Gastrocnemius medialis (tissue), 4 donors: ENCODE measurements at regions not wholly inside any gene's neighbourhood (a gene's known extent, or its start where the extent isn't known, plus 50 kb on each side); places are given as distances from the start of the nearest gene placed in this dataset.

Source experiments
- ATAC-seq, 2 donors: fragments of 150-250 bp; one replicate each; pipeline ENCODE4 v1.9.1; 2016
- DNase-seq, 2 donors: peaks; one replicate each; pipeline ENCODE4 v3.0.0-alpha.2; 2019
- H3K27ac ChIP-seq, 4 donors: fragments of 200-600 bp; sonication (generic); 1 replicate in 1 of 4; 2 replicates in 3 of 4; pipeline ENCODE4 v1.5.1; 2016 to 2018; ENCODE audit warnings: mild to moderate bottlenecking in 2 of 4, moderate library complexity in 1 of 4
- H3K27me3 ChIP-seq, 3 donors: fragments of 200-600 bp; sonication (generic) in 2 of 3; 1 replicate in 1 of 3; 2 replicates in 2 of 3; pipeline versions ENCODE4 v1.5.1 to v1.6.0; 2016 to 2019; ENCODE audit warnings: mild to moderate bottlenecking in 1 of 3, moderate library complexity in 1 of 3
- H3K36me3 ChIP-seq, 2 donors: fragments of 200-600 bp; sonication (generic) in 1 of 2; one replicate each; pipeline ENCODE4 v1.5.1; 2017 to 2018
- H3K4me1 ChIP-seq, 2 donors: fragments of 200-600 bp; sonication (generic) in 1 of 2; one replicate each; pipeline ENCODE4 v1.5.1; 2016 to 2017; ENCODE audit warnings: mild to moderate bottlenecking in 2 of 2
- H3K4me3 ChIP-seq, 4 donors: fragments of 200-600 bp; sonication (generic) in 3 of 4; 1 replicate in 1 of 4; 2 replicates in 3 of 4; pipeline ENCODE4 v1.5.1; 2016 to 2019; ENCODE audit warnings: mild to moderate bottlenecking in 2 of 4
- H3K9me3 ChIP-seq, 3 donors: fragments of 200-600 bp; sonication (generic) in 2 of 3; 1 replicate in 1 of 3; 2 replicates in 2 of 3; pipeline ENCODE4 v1.5.1; 2016 to 2019
- POLR2A ChIP-seq, 2 donors: fragments of 450-650 bp; IDR thresholded peaks; one replicate each; pipeline ENCODE4 v1.6.1; 2017; ENCODE audit warnings: antibody characterized with exemption in 2 of 2, mild to moderate bottlenecking in 2 of 2, moderate library complexity in 2 of 2
- in situ Hi-C, 4 donors: fragments of 200-750 bp; cut with MboI; loops; one replicate each; pipeline versions ENCODE4 v1.15.0 to v1.8.0; 2017; ENCODE audit warnings: low sequenced_read_pairs in 4 of 4
- intact Hi-C: fragments of 100-400 bp; cut with DNase I; formaldehyde crosslinking; loops from one replicate; pipeline ENCODE4 v1.15.1; 2023; ENCODE audit warnings: low total_unique reads
- TF ChIP-seq, protein P1 (sequence below), 5 experiments: fragments of 450-650 bp in 3 of 5; fragments of 200-600 bp in 2 of 5; sonication (generic) in 2 of 5; IDR thresholded peaks in 4 of 5; conservative IDR thresholded peaks in 1 of 5; 1 replicate in 4 of 5; 2 replicates in 1 of 5; pipeline ENCODE4 v1.5.1; 2016 to 2019; ENCODE audit warnings: antibody characterized with exemption in 5 of 5, mild to moderate bottlenecking in 3 of 5, moderate library complexity in 3 of 5

DNA sequence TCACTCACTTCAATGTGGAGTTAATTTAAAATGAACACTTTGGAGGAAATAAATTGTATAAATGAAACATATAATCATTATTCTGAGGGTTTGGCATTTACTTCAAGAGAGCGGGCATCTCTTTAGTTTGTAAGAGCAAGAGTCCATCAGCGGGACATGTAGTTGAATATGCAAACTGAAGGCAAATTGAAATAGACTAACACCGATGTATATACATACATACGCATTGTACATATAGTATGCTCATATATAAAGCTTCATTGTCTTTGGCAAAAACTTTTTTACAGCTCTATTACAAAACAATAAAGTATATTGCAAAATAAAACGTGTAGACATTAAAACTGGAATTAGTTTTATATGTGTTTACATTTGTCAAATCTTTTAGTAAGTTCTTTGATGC lies 328.9 kb downstream of the LTN1 start:
- intact Hi-C loops (no loop called here), in situ Hi-C loops (no loop called here)
- Histone ChIP-seq H3K36me3 (no peaks in the 10 kb centered on the region), H3K4me1 (no peaks in the 10 kb centered on the region), H3K4me3 (no peak overlapping the region), H3K27me3 (no peaks in the 10 kb centered on the region), H3K27ac (no peak overlapping the region), H3K9me3 (no peaks in the 10 kb centered on the region)
- ATAC-seq (no peak), DNase-seq (no peak)
- no peak for TF ChIP-seq POLR2A (IDR thresholded peaks at IDR 0.05)
- TF ChIP-seq, protein P1, sequence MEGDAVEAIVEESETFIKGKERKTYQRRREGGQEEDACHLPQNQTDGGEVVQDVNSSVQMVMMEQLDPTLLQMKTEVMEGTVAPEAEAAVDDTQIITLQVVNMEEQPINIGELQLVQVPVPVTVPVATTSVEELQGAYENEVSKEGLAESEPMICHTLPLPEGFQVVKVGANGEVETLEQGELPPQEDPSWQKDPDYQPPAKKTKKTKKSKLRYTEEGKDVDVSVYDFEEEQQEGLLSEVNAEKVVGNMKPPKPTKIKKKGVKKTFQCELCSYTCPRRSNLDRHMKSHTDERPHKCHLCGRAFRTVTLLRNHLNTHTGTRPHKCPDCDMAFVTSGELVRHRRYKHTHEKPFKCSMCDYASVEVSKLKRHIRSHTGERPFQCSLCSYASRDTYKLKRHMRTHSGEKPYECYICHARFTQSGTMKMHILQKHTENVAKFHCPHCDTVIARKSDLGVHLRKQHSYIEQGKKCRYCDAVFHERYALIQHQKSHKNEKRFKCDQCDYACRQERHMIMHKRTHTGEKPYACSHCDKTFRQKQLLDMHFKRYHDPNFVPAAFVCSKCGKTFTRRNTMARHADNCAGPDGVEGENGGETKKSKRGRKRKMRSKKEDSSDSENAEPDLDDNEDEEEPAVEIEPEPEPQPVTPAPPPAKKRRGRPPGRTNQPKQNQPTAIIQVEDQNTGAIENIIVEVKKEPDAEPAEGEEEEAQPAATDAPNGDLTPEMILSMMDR (IDR thresholded peaks at IDR 0.05 in 4 of 5, conservative IDR thresholded peaks at IDR 0.05 in 1 of 5): no peak

DNA sequence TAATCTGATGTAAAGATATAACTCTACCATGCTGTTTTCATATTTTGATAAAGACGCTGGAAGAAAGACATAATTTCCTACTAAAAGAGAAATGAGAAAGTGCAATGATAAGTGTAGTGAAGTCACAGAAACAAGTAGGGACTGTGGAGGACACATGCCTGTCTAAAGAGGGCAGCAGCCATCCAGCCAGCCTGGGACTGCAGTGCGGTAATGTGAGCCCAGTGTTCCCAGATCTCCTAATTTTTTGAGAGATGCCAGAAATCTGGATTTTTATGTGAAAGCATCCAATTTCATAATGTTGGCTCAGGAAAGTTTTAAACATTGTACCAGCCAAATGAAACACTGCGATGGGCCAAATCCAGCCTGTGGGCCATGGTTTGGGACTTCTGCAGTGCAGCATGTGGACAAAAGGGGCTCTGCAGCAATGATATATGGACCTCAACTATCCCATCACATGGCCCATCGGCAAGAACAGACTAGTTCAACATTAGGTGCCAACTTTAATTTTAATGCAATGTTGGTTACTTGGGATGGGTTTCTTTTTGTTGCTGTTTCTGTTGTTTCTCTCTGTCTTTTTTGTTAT lies 329.5 kb downstream of the LTN1 start:
- intact Hi-C loops (no loop called here), in situ Hi-C loops (no loop called here)
- DNase-seq (no peak), ATAC-seq (no peak)
- no peaks in the 10 kb centered on the region for H3K27me3 ChIP-seq
- TF ChIP-seq POLR2A (IDR thresholded peaks at IDR 0.05): no peak
- no peaks in the 10 kb centered on the region for H3K36me3 ChIP-seq
- H3K27ac ChIP-seq: no peak overlapping the region
- H3K9me3 ChIP-seq: no peaks in the 10 kb centered on the region
- no peaks in the 10 kb centered on the region for H3K4me1 ChIP-seq
- H3K4me3 ChIP-seq: no peak overlapping the region

DNA sequence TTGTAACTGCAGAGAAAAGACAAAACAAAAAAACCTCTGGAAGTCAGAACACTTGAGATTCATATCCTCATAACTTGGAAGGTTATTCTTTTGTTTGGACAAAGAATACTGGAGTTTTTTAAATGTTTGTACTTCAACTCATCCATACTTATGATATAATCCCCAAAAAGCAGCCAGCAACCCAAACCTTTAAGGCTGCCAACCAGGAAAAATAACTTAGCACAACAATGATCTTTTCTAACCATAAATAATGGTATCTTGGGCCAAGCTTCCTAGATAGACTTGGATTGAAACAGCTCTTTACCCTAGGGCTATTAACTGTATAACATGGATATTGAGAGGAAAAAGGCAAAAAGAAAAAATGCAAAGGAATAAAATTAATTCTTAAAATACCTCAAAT lies 335.1 kb downstream of the LTN1 start:
- no peaks in the 10 kb centered on the region for H3K36me3 ChIP-seq
- TF ChIP-seq, protein P1 (IDR thresholded peaks at IDR 0.05 in 4 of 5, conservative IDR thresholded peaks at IDR 0.05 in 1 of 5): no peak
- no peaks in the 10 kb centered on the region for H3K9me3 ChIP-seq
- in situ Hi-C loops: no loop called here
- DNase-seq: no peak
- intact Hi-C loops: no loop called here
- H3K4me3 ChIP-seq: no peak overlapping the region
- H3K27me3 ChIP-seq: no peaks in the 10 kb centered on the region
- ATAC-seq: no peak
- H3K27ac ChIP-seq: no peak overlapping the region
- H3K4me1 ChIP-seq: no peaks in the 10 kb centered on the region

DNA sequence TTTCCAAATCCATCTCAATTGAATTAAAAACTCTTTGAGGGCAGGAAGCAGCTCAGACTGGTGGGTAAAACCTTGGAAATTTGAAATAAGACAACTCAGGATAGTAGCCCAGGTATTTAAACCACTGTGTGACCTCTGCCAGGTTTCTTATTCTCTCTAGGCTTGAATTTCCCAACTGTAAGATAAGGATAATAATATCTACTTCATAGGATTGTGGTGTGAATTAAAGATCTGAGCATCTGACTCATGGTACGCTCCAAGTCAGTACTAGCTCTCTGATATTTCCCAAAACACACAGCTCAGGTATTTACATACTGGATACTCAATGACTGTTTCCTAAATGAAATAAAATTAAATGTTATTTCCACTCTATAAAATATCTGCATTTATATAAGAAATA lies 337.2 kb downstream of the LTN1 start:
- Histone ChIP-seq H3K27me3 (no peaks in the 10 kb centered on the region), H3K4me1 (no peaks in the 10 kb centered on the region), H3K9me3 (no peaks in the 10 kb centered on the region), H3K4me3 (no peak overlapping the region), H3K36me3 (no peaks in the 10 kb centered on the region), H3K27ac (no peak overlapping the region)
- in situ Hi-C loops (no loop called here), intact Hi-C loops (no loop called here)
- ATAC-seq: no peak
- no peak for DNase-seq
- TF ChIP-seq, protein P1 (IDR thresholded peaks at IDR 0.05 in 4 of 5, conservative IDR thresholded peaks at IDR 0.05 in 1 of 5): no peak
- no peak for TF ChIP-seq POLR2A (IDR thresholded peaks at IDR 0.05)

DNA sequence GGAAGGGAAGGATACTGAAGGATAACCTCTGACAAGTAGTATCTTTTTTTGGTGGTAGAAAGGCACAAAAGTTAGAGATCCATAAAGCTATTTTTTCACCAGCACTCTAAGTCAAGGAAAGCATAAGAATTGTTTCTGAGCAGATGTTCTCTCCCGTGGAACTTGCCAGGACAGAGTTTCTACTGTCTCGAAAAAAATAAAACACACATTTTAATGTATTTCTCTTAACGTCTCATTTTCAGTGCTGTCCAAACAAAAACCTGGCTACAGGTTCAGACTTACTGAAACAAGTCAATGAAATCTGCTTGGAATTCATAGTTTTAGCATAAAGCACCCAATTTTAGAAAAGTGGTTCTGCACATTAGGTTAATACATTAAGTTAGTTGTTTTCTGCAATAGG lies 338.3 kb downstream of the LTN1 start:
- no peaks in the 10 kb centered on the region for H3K36me3 ChIP-seq
- in situ Hi-C loops: no loop called here
- ATAC-seq (no peak), DNase-seq (no peak)
- no peaks in the 10 kb centered on the region for H3K4me1 ChIP-seq
- H3K27me3 ChIP-seq: no peaks in the 10 kb centered on the region
- H3K4me3 ChIP-seq: no peak overlapping the region
- no peak overlapping the region for H3K27ac ChIP-seq
- TF ChIP-seq, protein P1 (IDR thresholded peaks at IDR 0.05 in 4 of 5, conservative IDR thresholded peaks at IDR 0.05 in 1 of 5): no peak
- TF ChIP-seq POLR2A (IDR thresholded peaks at IDR 0.05): no peak
- H3K9me3 ChIP-seq: no peaks in the 10 kb centered on the region
- intact Hi-C loops: no loop called here
